ENCODE measurements at regions not wholly inside any gene's neighbourhood (a gene's known extent, or its start where the extent isn't known, plus 50 kb on each side); places are given as distances from the start of the nearest gene placed in this dataset.

GRCh38 chr12:25009496-25010092 is 60.7 kb upstream of the BCAT1 start:
- TF ChIP-seq ZNF462 (CRISPR knock-in tag; IDR thresholded peaks at IDR 0.05) (no peak), EZH2phosphoT487 (IDR thresholded peaks at IDR 0.05; ENCODE audit: unreplicated experiment) (no peak)
- no peaks in the 10 kb centered on the region for H3F3A ChIP-seq (replicated peaks; ENCODE audit: low read depth)

GRCh38 chr12:25005376-25005775 is 56.5 kb upstream of the BCAT1 start:
- Histone ChIP-seq H3K27me3 (ENCODE audit: insufficient read depth) (no peaks in the 10 kb centered on the region), H4K20me1 (replicated peaks; ENCODE audit: insufficient read depth) (no peaks in the 10 kb centered on the region), H3K79me2 (replicated peaks; ENCODE audit: insufficient read depth) (no peaks in the 10 kb centered on the region), H3K4me3 (no peak overlapping the region), H3K4me2 (no peak overlapping the region), H3K4me1 (ENCODE audit: insufficient read depth) (no peaks in the 10 kb centered on the region), H2AFZ (no peak overlapping the region), H3K27ac (ENCODE audit: low read depth) (no peak overlapping the region), H3K36me3 (ENCODE audit: insufficient read depth) (no peaks in the 10 kb centered on the region), H3F3A (replicated peaks; ENCODE audit: low read depth) (no peaks in the 10 kb centered on the region), H3K9me2 (ENCODE audit: insufficient read depth) (no peaks in the 10 kb centered on the region)
- Mint-ChIP-seq H3K4me3 (no peak overlapping the region), H3K36me3 (ENCODE audit: low read depth) (no peaks in the 10 kb centered on the region), H3K27ac (no peak overlapping the region), H3K4me1 (no peaks in the 10 kb centered on the region), H3K9me3 (no peaks in the 10 kb centered on the region), H3K27me3 (ENCODE audit: insufficient read depth, low read depth, poor library complexity) (no peaks in the 10 kb centered on the region)
- DNase-seq (ENCODE audit: low spot score) (no peak), ATAC-seq (no peak)
- TF ChIP-seq JUNB (IDR thresholded peaks at IDR 0.05; ENCODE audit: unreplicated experiment) (no peak), ZNF114 (CRISPR knock-in tag; IDR thresholded peaks at IDR 0.05) (no peak), NANOG (IDR thresholded peaks at IDR 0.05; ENCODE audit: borderline replicate concordance) (no peak), REST (IDR thresholded peaks at IDR 0.05; ENCODE audit: unreplicated experiment) (no peak), CTCF (conservative IDR thresholded peaks at IDR 0.05; ENCODE audit: low read depth in 2 of 2) (no peak), EZH2 (IDR thresholded peaks at IDR 0.05; ENCODE audit: low read depth, unreplicated experiment) (no peak), ETS1 (IDR thresholded peaks at IDR 0.05) (no peak)

More at GRCh38 chr12:25009496-25010092, 60.7 kb upstream of the BCAT1 start:
- Histone ChIP-seq H3K4me1 (ENCODE audit: insufficient read depth) (peaks cover 7% of the 10 kb centered on the region; the same call in 1 of the 2 replicates), H3K27me3 (ENCODE audit: insufficient read depth) (no peaks in the 10 kb centered on the region), H3K4me2 (no peak overlapping the region), H3K4me3 (no peak overlapping the region), H3K36me3 (ENCODE audit: insufficient read depth) (no peaks in the 10 kb centered on the region), H3K27ac (ENCODE audit: low read depth) (no peak overlapping the region), H3K79me2 (replicated peaks; ENCODE audit: insufficient read depth) (no peaks in the 10 kb centered on the region), H4K20me1 (replicated peaks; ENCODE audit: insufficient read depth) (no peaks in the 10 kb centered on the region), H3K9me2 (ENCODE audit: insufficient read depth) (no peaks in the 10 kb centered on the region), H2AFZ (no peak overlapping the region)
- DNase-seq (ENCODE audit: low spot score), result no peak
- no peaks in the 10 kb centered on the region for H3K9me3 Mint-ChIP-seq
- peaks cover 2% of the 10 kb centered on the region for H3K27me3 Mint-ChIP-seq (ENCODE audit: insufficient read depth, low read depth, poor library complexity)
- H3K4me3 Mint-ChIP-seq, result no peak overlapping the region
- H3K36me3 Mint-ChIP-seq (ENCODE audit: low read depth), result no peaks in the 10 kb centered on the region
- H3K4me1 Mint-ChIP-seq, result peaks cover 5% of the 10 kb centered on the region; the same call in 2 of the 3 replicates
- no peak overlapping the region for H3K27ac Mint-ChIP-seq
- ATAC-seq, result no peak

Measured in GM23338 (cell line).